Liver (tissue), 3 donors: ENCODE measurements at regions not wholly inside any gene's neighbourhood (a gene's known extent, or its start where the extent isn't known, plus 50 kb on each side); places are given as distances from the start of the nearest gene placed in this dataset.

Experiments used
- EGR1 ChIP-seq, 2 donors: IDR thresholded peaks; 2 replicates each; pipeline ENCODE4 v1.6.1; 2016 to 2018; ENCODE audit warnings: antibody characterized with exemption in 2 of 2, low read depth in 2 of 2
- HNF4G ChIP-seq: IDR thresholded peaks from 2 replicates; pipeline ENCODE4 v1.6.1; 2016; ENCODE audit warnings: antibody characterized with exemption
- JUND ChIP-seq, 2 donors: IDR thresholded peaks; 2 replicates each; pipeline ENCODE4 v1.6.1; 2016; ENCODE audit warnings: antibody characterized with exemption in 2 of 2
- RAD21 ChIP-seq, 2 donors: IDR thresholded peaks; 2 replicates each; pipeline ENCODE4 v1.6.1; 2016; ENCODE audit warnings: antibody characterized with exemption in 2 of 2, mild to moderate bottlenecking in 2 of 2
- REST ChIP-seq: IDR thresholded peaks from 2 replicates; pipeline ENCODE4 v1.6.1; 2016; ENCODE audit warnings: antibody characterized with exemption, mild to moderate bottlenecking
- TAF1 ChIP-seq: conservative IDR thresholded peaks from 2 replicates; pipeline ENCODE4 v1.6.1; 2016; ENCODE audit warnings: antibody characterized with exemption, mild to moderate bottlenecking
- YY1 ChIP-seq: IDR thresholded peaks from 2 replicates; pipeline ENCODE4 v1.6.1; 2016; ENCODE audit warnings: antibody characterized with exemption, mild to moderate bottlenecking
- TF ChIP-seq, protein P1 (sequence below): fragments of 150-350 bp; IDR thresholded peaks from 2 replicates; pipeline ENCODE4 v1.5.1; 2017; ENCODE audit warnings: improper control_type of control experiment, low read depth, low read length; ENCODE audit not compliant: missing input control
- donor health status: healthy.
- donor health status: healthy.

- TF ChIP-seq HNF4G, result no peak
- TF ChIP-seq, protein P1, sequence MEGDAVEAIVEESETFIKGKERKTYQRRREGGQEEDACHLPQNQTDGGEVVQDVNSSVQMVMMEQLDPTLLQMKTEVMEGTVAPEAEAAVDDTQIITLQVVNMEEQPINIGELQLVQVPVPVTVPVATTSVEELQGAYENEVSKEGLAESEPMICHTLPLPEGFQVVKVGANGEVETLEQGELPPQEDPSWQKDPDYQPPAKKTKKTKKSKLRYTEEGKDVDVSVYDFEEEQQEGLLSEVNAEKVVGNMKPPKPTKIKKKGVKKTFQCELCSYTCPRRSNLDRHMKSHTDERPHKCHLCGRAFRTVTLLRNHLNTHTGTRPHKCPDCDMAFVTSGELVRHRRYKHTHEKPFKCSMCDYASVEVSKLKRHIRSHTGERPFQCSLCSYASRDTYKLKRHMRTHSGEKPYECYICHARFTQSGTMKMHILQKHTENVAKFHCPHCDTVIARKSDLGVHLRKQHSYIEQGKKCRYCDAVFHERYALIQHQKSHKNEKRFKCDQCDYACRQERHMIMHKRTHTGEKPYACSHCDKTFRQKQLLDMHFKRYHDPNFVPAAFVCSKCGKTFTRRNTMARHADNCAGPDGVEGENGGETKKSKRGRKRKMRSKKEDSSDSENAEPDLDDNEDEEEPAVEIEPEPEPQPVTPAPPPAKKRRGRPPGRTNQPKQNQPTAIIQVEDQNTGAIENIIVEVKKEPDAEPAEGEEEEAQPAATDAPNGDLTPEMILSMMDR, result no peak
- no peak for TF ChIP-seq TAF1
- TF ChIP-seq YY1, result no peak
- TF ChIP-seq EGR1 (IDR thresholded peaks at IDR 0.05; ENCODE audit: low read depth in 2 of 2), result no peak
- no peak for TF ChIP-seq JUND (IDR thresholded peaks at IDR 0.05)
- no peak for TF ChIP-seq RAD21 (IDR thresholded peaks at IDR 0.05)
- no peak for TF ChIP-seq REST
Measured at GRCh38 chr9:100720922-100721321, 143.0 kb downstream of the CAVIN4 start.
